MM.1S (cell line): ENCODE measurements at regions not wholly inside any gene's neighbourhood (a gene's known extent, or its start where the extent isn't known, plus 50 kb on each side); places are given as distances from the start of the nearest gene placed in this dataset.

Experiments
- DNase-seq: peaks from one replicate; pipeline ENCODE4 v3.0.0-alpha.2; 2015
- H2AFZ ChIP-seq: fragments of 300-600 bp; sonication (generic); 2 replicates; pipeline ENCODE4 v1.6.0; 2016; ENCODE audit warnings: antibody characterized with exemption, low read length
- H3F3A ChIP-seq: fragments of 300-600 bp; sonication (generic); 2 replicates; pipeline ENCODE4 v1.6.1; 2016; ENCODE audit warnings: mild to moderate bottlenecking, antibody characterized with exemption, low read length, moderate library complexity, mixed read lengths; ENCODE audit not compliant: insufficient read depth
- H3K27ac ChIP-seq: fragments of 300-600 bp; sonication (generic); 2 replicates; pipeline ENCODE4 v1.5.1; 2016; ENCODE audit warnings: mild to moderate bottlenecking, low read length
- H3K27me3 ChIP-seq: fragments of 300-600 bp; sonication (generic); replicated peaks from 2 replicates; pipeline ENCODE4 v1.6.0; 2016; ENCODE audit warnings: low read length; ENCODE audit not compliant: insufficient read depth
- H3K36me3 ChIP-seq: fragments of 300-600 bp; sonication (generic); replicated peaks from 2 replicates; pipeline ENCODE4 v1.6.1; 2016; ENCODE audit warnings: mild to moderate bottlenecking, low read length, mixed read lengths; ENCODE audit not compliant: insufficient read depth
- H3K4me1 ChIP-seq: fragments of 300-600 bp; sonication (generic); 2 replicates; pipeline ENCODE4 v1.6.1; 2016; ENCODE audit warnings: low read length, mixed read lengths
- H3K4me2 ChIP-seq: fragments of 300-600 bp; sonication (generic); 2 replicates; pipeline ENCODE4 v1.6.0; 2016; ENCODE audit warnings: low read depth, low read length
- H3K4me3 ChIP-seq: fragments of 300-600 bp; sonication (generic); 2 replicates; pipeline ENCODE4 v1.5.1; 2016; ENCODE audit warnings: low read length, mixed read lengths
- H3K79me2 ChIP-seq: fragments of 300-600 bp; sonication (generic); 2 replicates; pipeline ENCODE4 v1.6.1; 2016; ENCODE audit warnings: mixed run types, low read length, mixed read lengths
- H3K9ac ChIP-seq: fragments of 300-600 bp; sonication (generic); 2 replicates; pipeline ENCODE4 v1.6.1; 2016; ENCODE audit warnings: low read length, mixed read lengths
- H3K9me2 ChIP-seq: fragments of 300-600 bp; sonication (generic); replicated peaks from 2 replicates; pipeline ENCODE4 v1.6.1; 2016; ENCODE audit warnings: mild to moderate bottlenecking, low read length, mixed read lengths; ENCODE audit not compliant: insufficient read depth
- H3K9me3 ChIP-seq: fragments of 300-600 bp; sonication (generic); replicated peaks from 2 replicates; pipeline ENCODE4 v1.6.1; 2016; ENCODE audit warnings: mild to moderate bottlenecking, low read length, mixed read lengths; ENCODE audit not compliant: insufficient read depth
- H4K20me1 ChIP-seq: fragments of 300-600 bp; sonication (generic); 2 replicates; pipeline ENCODE4 v1.6.1; 2016; ENCODE audit warnings: mild to moderate bottlenecking, low read length, moderate library complexity, mixed read lengths; ENCODE audit not compliant: insufficient read depth
- EZH2 ChIP-seq: fragments of 300-600 bp; sonication (generic); optimal IDR thresholded peaks from 2 replicates; pipeline ENCODE3; 2017; ENCODE audit warnings: low read depth, mild to moderate bottlenecking, antibody characterized with exemption, low read length, mixed read lengths
- EZH2phosphoT487 ChIP-seq: fragments of 300-600 bp; sonication (generic); IDR thresholded peaks from 2 replicates; pipeline ENCODE4 v1.6.1; 2018; ENCODE audit warnings: antibody characterized with exemption, low read length
- TF ChIP-seq, protein P1 (sequence below): fragments of 300-600 bp; sonication (generic); IDR thresholded peaks from 2 replicates; pipeline ENCODE4 v1.5.1; 2016; ENCODE audit warnings: antibody characterized with exemption, low read length, mixed read lengths

DNA sequence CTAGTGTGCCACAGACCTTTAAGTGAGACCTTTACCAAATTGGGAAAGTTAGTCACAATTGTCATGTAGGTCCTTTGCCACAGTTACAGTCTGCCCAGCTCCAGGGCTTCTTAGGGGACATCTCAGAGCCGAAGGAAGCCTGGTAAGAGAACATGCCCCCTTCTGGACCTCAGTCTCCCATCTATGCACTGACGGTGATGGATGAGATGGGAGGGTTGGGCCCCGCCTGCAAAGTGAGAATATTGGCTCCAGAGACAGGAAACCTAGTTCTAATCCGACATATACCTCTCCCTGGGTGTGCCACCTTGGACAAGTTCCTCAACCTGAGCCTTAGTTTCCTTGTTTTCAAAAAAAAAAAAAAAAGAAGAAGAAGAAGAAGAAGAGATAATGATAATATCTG is 85.1 kb upstream of the NAV2 start:
- H3K36me3 ChIP-seq, result no peaks in the 10 kb centered on the region
- H3K4me2 ChIP-seq, result no peak overlapping the region
- TF ChIP-seq, protein P1, sequence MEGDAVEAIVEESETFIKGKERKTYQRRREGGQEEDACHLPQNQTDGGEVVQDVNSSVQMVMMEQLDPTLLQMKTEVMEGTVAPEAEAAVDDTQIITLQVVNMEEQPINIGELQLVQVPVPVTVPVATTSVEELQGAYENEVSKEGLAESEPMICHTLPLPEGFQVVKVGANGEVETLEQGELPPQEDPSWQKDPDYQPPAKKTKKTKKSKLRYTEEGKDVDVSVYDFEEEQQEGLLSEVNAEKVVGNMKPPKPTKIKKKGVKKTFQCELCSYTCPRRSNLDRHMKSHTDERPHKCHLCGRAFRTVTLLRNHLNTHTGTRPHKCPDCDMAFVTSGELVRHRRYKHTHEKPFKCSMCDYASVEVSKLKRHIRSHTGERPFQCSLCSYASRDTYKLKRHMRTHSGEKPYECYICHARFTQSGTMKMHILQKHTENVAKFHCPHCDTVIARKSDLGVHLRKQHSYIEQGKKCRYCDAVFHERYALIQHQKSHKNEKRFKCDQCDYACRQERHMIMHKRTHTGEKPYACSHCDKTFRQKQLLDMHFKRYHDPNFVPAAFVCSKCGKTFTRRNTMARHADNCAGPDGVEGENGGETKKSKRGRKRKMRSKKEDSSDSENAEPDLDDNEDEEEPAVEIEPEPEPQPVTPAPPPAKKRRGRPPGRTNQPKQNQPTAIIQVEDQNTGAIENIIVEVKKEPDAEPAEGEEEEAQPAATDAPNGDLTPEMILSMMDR, result no peak
- TF ChIP-seq EZH2 (no peak), EZH2phosphoT487 (no peak)
- no peak overlapping the region for H3K27ac ChIP-seq
- H2AFZ ChIP-seq, result no peak overlapping the region
- H3K4me3 ChIP-seq, result no peak overlapping the region
- no peaks in the 10 kb centered on the region for H3K4me1 ChIP-seq
- H3F3A ChIP-seq, result no peaks in the 10 kb centered on the region
- DNase-seq, result no peak
- no peaks in the 10 kb centered on the region for H4K20me1 ChIP-seq
- peaks cover 5% of the 10 kb centered on the region; the same call in 1 of the 2 replicates for H3K79me2 ChIP-seq
- no peaks in the 10 kb centered on the region for H3K9me3 ChIP-seq
- H3K9me2 ChIP-seq, result no peaks in the 10 kb centered on the region
- no peak overlapping the region for H3K9ac ChIP-seq
- H3K27me3 ChIP-seq, result no peaks in the 10 kb centered on the region

DNA sequence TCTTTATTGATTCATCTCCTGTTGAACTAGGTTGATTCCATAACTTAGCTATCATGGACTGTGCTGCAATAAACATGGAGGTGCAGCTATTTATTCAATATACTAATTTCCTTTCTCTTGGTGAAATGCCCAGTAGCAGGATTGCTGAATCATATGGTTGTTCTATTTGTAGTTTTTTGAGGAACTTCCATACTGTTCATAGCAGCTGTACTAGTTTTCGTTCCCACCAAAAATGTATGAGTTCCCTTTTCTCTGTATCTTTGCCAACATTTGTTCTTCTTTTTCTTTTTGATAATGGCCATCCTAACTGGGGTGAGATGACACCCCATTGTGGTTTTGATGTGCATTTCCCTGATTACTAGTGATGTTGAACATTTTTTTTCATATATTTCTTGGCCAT is 87.2 kb upstream of the NAV2 start:
- no peaks in the 10 kb centered on the region for H3K4me1 ChIP-seq
- peaks cover 5% of the 10 kb centered on the region; the same call in 1 of the 2 replicates for H3K79me2 ChIP-seq
- no peak overlapping the region for H3K4me3 ChIP-seq
- no peaks in the 10 kb centered on the region for H3K9me3 ChIP-seq
- no peaks in the 10 kb centered on the region for H3K36me3 ChIP-seq
- no peaks in the 10 kb centered on the region for H4K20me1 ChIP-seq
- no peak overlapping the region for H3K9ac ChIP-seq
- no peak for TF ChIP-seq EZH2
- TF ChIP-seq, protein P1, result no peak
- DNase-seq, result no peak
- H3K9me2 ChIP-seq, result no peaks in the 10 kb centered on the region
- no peak overlapping the region for H2AFZ ChIP-seq
- H3K27me3 ChIP-seq, result no peaks in the 10 kb centered on the region
- H3K27ac ChIP-seq, result no peak overlapping the region
- H3K4me2 ChIP-seq, result no peak overlapping the region
- no peaks in the 10 kb centered on the region for H3F3A ChIP-seq

DNA sequence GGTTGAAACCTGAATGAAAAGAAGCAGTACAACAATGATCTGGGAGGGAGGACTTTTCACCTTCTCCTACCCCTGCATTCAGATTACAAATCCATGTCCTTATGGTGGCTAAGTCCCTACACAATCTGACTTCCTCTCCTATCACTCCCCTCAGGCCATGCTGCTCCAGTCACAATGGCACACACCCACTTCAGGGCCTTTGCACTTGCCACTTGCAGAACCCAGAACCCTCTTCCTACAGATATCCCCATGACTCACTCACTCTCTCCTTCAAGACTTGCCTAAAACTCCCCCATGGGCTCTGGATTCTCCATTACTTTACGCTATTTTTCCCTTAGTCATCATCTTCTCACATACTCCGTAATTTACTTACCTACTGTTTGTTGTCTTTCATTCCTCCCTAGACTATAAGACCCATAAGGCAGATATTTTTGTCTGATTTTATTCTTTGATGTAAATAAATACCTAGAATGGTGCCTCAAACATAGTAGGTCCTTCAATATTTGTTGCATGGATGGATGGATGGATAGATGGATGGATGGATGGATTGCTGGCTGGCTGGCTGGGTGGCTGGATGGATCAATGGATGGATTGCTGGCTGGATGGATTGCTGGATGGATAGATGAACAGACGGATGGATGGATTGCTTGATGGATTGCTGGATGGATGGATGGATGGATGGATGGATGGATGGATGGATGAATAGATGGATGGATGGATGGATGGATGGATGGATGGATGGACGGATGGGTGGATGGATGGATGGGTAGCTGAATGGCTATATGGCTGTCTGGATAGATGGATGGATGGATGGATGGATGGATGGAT is 94.7 kb upstream of the NAV2 start:
- Histone ChIP-seq H3K36me3 (no peaks in the 10 kb centered on the region), H3K4me2 (no peak overlapping the region), H3K4me1 (no peaks in the 10 kb centered on the region), H2AFZ (no peak overlapping the region), H4K20me1 (no peaks in the 10 kb centered on the region), H3K27ac (no peak overlapping the region), H3K9me2 (no peaks in the 10 kb centered on the region), H3K79me2 (peaks cover 4% of the 10 kb centered on the region; the same call in 1 of the 2 replicates), H3K27me3 (no peaks in the 10 kb centered on the region), H3K9me3 (no peaks in the 10 kb centered on the region), H3K9ac (no peak overlapping the region), H3F3A (no peaks in the 10 kb centered on the region), H3K4me3 (no peak overlapping the region)
- no peak for DNase-seq
- TF ChIP-seq EZH2phosphoT487, result no peak
- no peak for TF ChIP-seq EZH2
